GM23248 (cell line): ENCODE measurements at regions not wholly inside any gene's neighbourhood (a gene's known extent, or its start where the extent isn't known, plus 50 kb on each side); places are given as distances from the start of the nearest gene placed in this dataset.

Experiments
- DNase-seq: peaks from one replicate; pipeline ENCODE4 v3.0.0-alpha.2; 2015
- H2AFZ ChIP-seq: fragments of 200-600 bp; sonication (generic); 2 replicates; pipeline ENCODE4 v1.6.1; 2016; ENCODE audit warnings: antibody characterized with exemption
- H3F3A ChIP-seq: fragments of 200-600 bp; sonication (generic); 2 replicates; pipeline ENCODE4 v1.6.1; 2016; ENCODE audit warnings: mild to moderate bottlenecking, antibody characterized with exemption, mixed run types; ENCODE audit not compliant: insufficient read depth
- H3K27ac ChIP-seq: fragments of 200-600 bp; sonication (generic); 2 replicates; pipeline ENCODE4 v1.5.1; 2016; ENCODE audit warnings: mild to moderate bottlenecking
- H3K27me3 ChIP-seq: fragments of 200-600 bp; sonication (generic); replicated peaks from 2 replicates; pipeline ENCODE4 v1.6.1; 2016; ENCODE audit warnings: mild to moderate bottlenecking; ENCODE audit not compliant: insufficient read depth
- H3K36me3 ChIP-seq: fragments of 200-600 bp; sonication (generic); 2 replicates; pipeline ENCODE4 v1.6.1; 2016; ENCODE audit warnings: low read depth, mild to moderate bottlenecking
- H3K4me1 ChIP-seq: fragments of 200-600 bp; sonication (generic); 2 replicates; pipeline ENCODE4 v1.6.1; 2016; ENCODE audit warnings: mild to moderate bottlenecking; ENCODE audit not compliant: insufficient read depth
- H3K4me2 ChIP-seq: fragments of 200-600 bp; sonication (generic); one replicate; pipeline ENCODE4 v1.6.1; 2016; ENCODE audit warnings: mild to moderate bottlenecking; ENCODE audit not compliant: unreplicated experiment
- H3K4me3 ChIP-seq: fragments of 200-600 bp; sonication (generic); 2 replicates; pipeline ENCODE4 v1.5.1; 2016; ENCODE audit warnings: mild to moderate bottlenecking
- H3K79me2 ChIP-seq: fragments of 200-600 bp; sonication (generic); 2 replicates; pipeline ENCODE4 v1.6.1; 2016; ENCODE audit warnings: mild to moderate bottlenecking; ENCODE audit not compliant: insufficient read depth
- H3K9ac ChIP-seq: fragments of 200-600 bp; sonication (generic); 2 replicates; pipeline ENCODE4 v1.6.1; 2016; ENCODE audit warnings: mild to moderate bottlenecking
- H3K9me2 ChIP-seq: fragments of 200-600 bp; sonication (generic); 2 replicates; pipeline ENCODE4 v1.6.1; 2016; ENCODE audit warnings: mixed run types, mild to moderate bottlenecking, moderate library complexity; ENCODE audit not compliant: insufficient read depth
- H3K9me3 ChIP-seq: fragments of 200-600 bp; sonication (generic); one replicate; pipeline ENCODE4 v1.6.1; 2017; ENCODE audit warnings: low read depth
- H4K20me1 ChIP-seq: fragments of 200-600 bp; sonication (generic); 2 replicates; pipeline ENCODE4 v1.6.0; 2016; ENCODE audit not compliant: insufficient read depth
- EZH2 ChIP-seq: fragments of 200-600 bp; sonication (generic); IDR thresholded peaks from 2 replicates; pipeline ENCODE4 v1.6.1; 2018; ENCODE audit warnings: antibody characterized with exemption, mild to moderate bottlenecking; ENCODE audit not compliant: insufficient read depth, poor library complexity, severe bottlenecking
- EZH2phosphoT487 ChIP-seq: fragments of 200-600 bp; sonication (generic); IDR thresholded peaks from 2 replicates; pipeline ENCODE4 v1.6.1; 2018; ENCODE audit warnings: antibody characterized with exemption, moderate library complexity, mild to moderate bottlenecking, low read depth; ENCODE audit not compliant: insufficient read depth
- WGBS, 2 experiments: methylation state at CpG; one replicate each; pipeline ENCODE4 v1.1.6; 2015 to 2017; ENCODE audit warnings: low lambda C conversion rate in 2 of 2, low coverage in 1 of 2; ENCODE audit errors: missing lambda C conversion rate in 2 of 2; 5-methylcytosine and 5-hydroxymethylcytosine counted together
- in situ Hi-C: fragments of 300-500 bp; cut with MboI; formaldehyde crosslinking; loops from 2 replicates; pipeline ENCODE4 v1.15.0; 2020

- H3K9me3 ChIP-seq: no peaks in the 10 kb centered on the region
- H3F3A ChIP-seq: no peaks in the 10 kb centered on the region
- no peaks in the 10 kb centered on the region for H3K36me3 ChIP-seq
- H3K27me3 ChIP-seq: no peaks in the 10 kb centered on the region
- DNase-seq: no peak
- no peaks in the 10 kb centered on the region for H3K79me2 ChIP-seq
- H3K27ac ChIP-seq: no peak overlapping the region
- no peaks in the 10 kb centered on the region for H4K20me1 ChIP-seq
- no peak for TF ChIP-seq EZH2phosphoT487
- TF ChIP-seq EZH2: no peak
- in situ Hi-C loops: no loop called here
- no peak overlapping the region for H3K4me3 ChIP-seq
- no peak overlapping the region for H2AFZ ChIP-seq
- H3K9me2 ChIP-seq: no peaks in the 10 kb centered on the region
- no peak overlapping the region for H3K9ac ChIP-seq
- H3K4me2 ChIP-seq: no peak overlapping the region
- 30 to 37% methylated on average over 2 of the region's 2 CpGs for WGBS, 2 experiments
- H3K4me1 ChIP-seq: no peaks in the 10 kb centered on the region
Observed at GRCh38 chr10:64067859-64068258, 546.7 kb downstream of the REEP3 start.

- Histone ChIP-seq H4K20me1 (no peaks in the 10 kb centered on the region), H3K4me1 (no peaks in the 10 kb centered on the region), H3K4me2 (no peak overlapping the region), H3F3A (no peaks in the 10 kb centered on the region), H3K36me3 (no peaks in the 10 kb centered on the region), H2AFZ (no peak overlapping the region), H3K9ac (no peak overlapping the region), H3K79me2 (no peaks in the 10 kb centered on the region), H3K27me3 (no peaks in the 10 kb centered on the region), H3K9me3 (no peaks in the 10 kb centered on the region), H3K4me3 (no peak overlapping the region), H3K9me2 (no peaks in the 10 kb centered on the region), H3K27ac (no peak overlapping the region)
- in situ Hi-C loops: no loop called here
- DNase-seq: no peak
- TF ChIP-seq EZH2phosphoT487 (no peak), EZH2 (no peak)
- WGBS, 2 experiments: 5 to 14% methylated on average over 1 of the region's 1 CpG
Observed at GRCh38 chr10:64070241-64070640, 549.0 kb downstream of the REEP3 start.

GRCh38 chr10:64071218-64071617 is 550.0 kb downstream of the REEP3 start:
- Histone ChIP-seq H3K36me3 (no peaks in the 10 kb centered on the region), H2AFZ (no peak overlapping the region), H3K4me3 (no peak overlapping the region), H3K9me3 (no peaks in the 10 kb centered on the region), H3F3A (no peaks in the 10 kb centered on the region), H3K27ac (no peak overlapping the region), H3K9me2 (no peaks in the 10 kb centered on the region), H3K27me3 (no peaks in the 10 kb centered on the region), H4K20me1 (no peaks in the 10 kb centered on the region), H3K4me1 (no peaks in the 10 kb centered on the region), H3K79me2 (no peaks in the 10 kb centered on the region), H3K4me2 (no peak overlapping the region), H3K9ac (no peak overlapping the region)
- WGBS, 2 experiments: 1 to 2% methylated on average over 5 of the region's 5 CpGs
- TF ChIP-seq EZH2phosphoT487 (no peak), EZH2 (no peak)
- in situ Hi-C loops: no loop called here
- no peak for DNase-seq

- Histone ChIP-seq H2AFZ (no peak overlapping the region), H3K4me3 (no peak overlapping the region), H3K27me3 (no peaks in the 10 kb centered on the region), H3K9me3 (no peaks in the 10 kb centered on the region), H4K20me1 (no peaks in the 10 kb centered on the region), H3K27ac (no peak overlapping the region), H3K36me3 (no peaks in the 10 kb centered on the region), H3K9me2 (no peaks in the 10 kb centered on the region), H3K4me2 (no peak overlapping the region), H3F3A (no peaks in the 10 kb centered on the region), H3K4me1 (no peaks in the 10 kb centered on the region), H3K79me2 (no peaks in the 10 kb centered on the region), H3K9ac (no peak overlapping the region)
- 6% methylated on average over 2 of the region's 2 CpGs for WGBS, 2 experiments
- no peak for DNase-seq
- in situ Hi-C loops: no loop called here
- no peak for TF ChIP-seq EZH2phosphoT487
Observed at GRCh38 chr10:64075604-64076003, 554.4 kb downstream of the REEP3 start.

GRCh38 chr10:64076322-64076940 is 555.2 kb downstream of the REEP3 start:
- 45 to 51% methylated on average over 7 of the region's 7 CpGs for WGBS, 2 experiments
- H3K9ac ChIP-seq: no peak overlapping the region
- H3K36me3 ChIP-seq: no peaks in the 10 kb centered on the region
- no peak overlapping the region for H3K4me2 ChIP-seq
- no peaks in the 10 kb centered on the region for H4K20me1 ChIP-seq
- H3K9me3 ChIP-seq: no peaks in the 10 kb centered on the region
- H3K27me3 ChIP-seq: no peaks in the 10 kb centered on the region
- H3K4me3 ChIP-seq: no peak overlapping the region
- H2AFZ ChIP-seq: no peak overlapping the region
- H3K4me1 ChIP-seq: no peaks in the 10 kb centered on the region
- no peaks in the 10 kb centered on the region for H3K9me2 ChIP-seq
- H3K27ac ChIP-seq: no peak overlapping the region
- DNase-seq: no peak
- H3F3A ChIP-seq: no peaks in the 10 kb centered on the region
- in situ Hi-C loops: no loop called here
- no peaks in the 10 kb centered on the region for H3K79me2 ChIP-seq
- TF ChIP-seq EZH2phosphoT487 (no peak), EZH2 (no peak)
